NCI-H2107 treated with DMSO at 0.1 percent for 48 hours (cell line): ENCODE measurements at regions not wholly inside any gene's neighbourhood (a gene's known extent, or its start where the extent isn't known, plus 50 kb on each side); places are given as distances from the start of the nearest gene placed in this dataset.
"Not testable (repeated sequence)": the region's sequence is repeated elsewhere in the genome, so short reads cannot be mapped to it uniquely, and the experiment has no call there.

Experiments used
- DNase-seq: peaks from one replicate; lab custom pipeline; 2025; ENCODE audit not compliant: unreplicated experiment; lab: John Stamatoyannopoulos, UW

- DNase-seq: no peak
These were observed 470.5 kb upstream of the UBE2E2 start for GRCh38 chr3:22732641-22733040.

GRCh38 chr3:22734207-22734606, 468.9 kb upstream of the UBE2E2 start:
- peak; percentile 1 for DNase-seq

DNA sequence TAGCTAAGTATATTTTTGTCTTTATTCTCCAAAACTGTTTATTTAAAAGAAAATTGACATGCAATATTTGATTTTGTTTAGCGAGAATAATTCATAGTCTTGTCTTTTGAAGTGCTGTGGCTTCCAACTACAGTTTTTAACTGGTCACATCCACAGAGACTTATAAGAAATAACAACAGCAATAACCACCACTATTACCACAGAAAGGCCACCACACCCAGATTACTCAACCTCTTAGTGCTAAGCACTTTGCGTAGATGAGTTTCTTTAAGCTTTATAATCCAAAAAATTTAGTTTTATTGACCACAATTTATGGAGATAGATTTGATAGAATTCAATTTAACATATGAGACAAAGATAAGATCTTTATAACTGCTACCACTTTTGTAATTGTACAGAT, 468.4 kb upstream of the UBE2E2 start:
- DNase-seq: no peak

GRCh38 chr3:22735373-22735772, 467.8 kb upstream of the UBE2E2 start:
- DNase-seq: no peak

DNA sequence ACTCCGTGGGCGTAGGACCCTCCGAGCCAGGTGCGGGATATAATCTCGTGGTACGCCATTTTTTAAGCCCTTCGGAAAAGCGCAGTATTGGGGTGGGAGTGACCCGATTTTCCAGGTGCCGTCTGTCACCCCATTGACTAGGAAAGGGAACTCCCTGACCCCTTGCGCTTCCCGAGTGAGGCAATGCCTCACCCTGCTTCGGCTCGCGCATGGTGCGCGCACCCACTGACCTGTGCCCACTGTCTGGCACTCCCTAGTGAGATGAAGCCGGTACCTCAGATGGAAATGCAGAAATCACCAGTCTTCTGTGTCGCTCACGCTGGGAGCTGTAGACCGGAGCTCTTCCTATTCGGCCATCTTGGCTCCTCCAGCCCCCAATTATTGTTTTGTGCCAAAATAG, 459.7 kb upstream of the UBE2E2 start:
- DNase-seq: not testable (repeated sequence)

GRCh38 chr3:22745321-22745720, 457.8 kb upstream of the UBE2E2 start:
- no peak for DNase-seq

GRCh38 chr3:22746221-22746620, 456.9 kb upstream of the UBE2E2 start:
- DNase-seq: no peak

GRCh38 chr3:22748453-22749045, 454.6 kb upstream of the UBE2E2 start:
- no peak for DNase-seq

DNA sequence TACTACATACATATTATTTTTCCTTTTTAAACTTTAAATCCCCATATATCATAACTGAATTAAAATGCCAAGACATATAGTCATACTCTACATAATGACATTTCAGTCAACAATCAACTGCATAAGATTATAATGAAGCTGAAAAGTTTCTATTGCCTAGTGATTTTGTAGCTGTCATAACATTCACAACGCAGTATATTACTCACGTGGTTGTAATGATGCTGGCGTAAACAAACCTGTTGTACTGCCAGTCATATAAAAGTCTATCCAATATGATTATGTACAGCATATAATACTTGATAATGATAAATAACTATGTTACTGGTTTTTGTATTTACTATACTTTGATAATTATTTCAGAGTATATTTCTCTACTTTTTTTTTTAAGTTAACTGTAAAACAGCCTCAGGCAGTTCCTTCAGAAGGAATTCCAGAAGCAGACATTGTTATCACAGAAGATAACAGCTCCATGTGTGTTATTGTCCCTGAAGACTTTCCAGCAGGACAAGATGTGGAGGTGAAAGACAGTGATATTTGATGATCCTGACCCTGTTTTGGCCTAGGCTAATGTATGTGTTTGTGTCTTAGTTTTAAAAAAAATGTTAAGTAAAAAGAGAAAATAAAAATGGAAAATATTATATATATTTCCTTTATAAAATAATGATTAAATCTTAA, 443.4 kb upstream of the UBE2E2 start:
- no peak for DNase-seq

DNA sequence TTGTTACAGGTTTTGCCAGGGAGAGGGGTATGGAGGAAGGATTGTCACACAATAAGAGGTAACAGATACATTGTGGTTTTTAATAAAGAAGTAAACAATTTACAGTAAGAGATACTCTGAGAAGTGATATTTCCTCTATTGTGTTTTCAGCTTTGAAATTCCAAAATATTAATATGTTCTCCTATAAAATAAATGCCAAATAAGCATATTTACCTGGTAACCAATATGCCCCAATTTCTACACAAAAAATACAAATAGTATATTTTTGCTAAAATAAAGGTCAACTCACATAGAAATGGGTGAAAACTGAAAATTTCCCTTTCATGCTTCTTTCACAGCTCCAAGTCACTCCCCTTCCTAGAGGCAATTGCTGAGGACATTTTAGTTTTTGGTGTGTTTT, 437.4 kb upstream of the UBE2E2 start:
- DNase-seq: no peak

DNA sequence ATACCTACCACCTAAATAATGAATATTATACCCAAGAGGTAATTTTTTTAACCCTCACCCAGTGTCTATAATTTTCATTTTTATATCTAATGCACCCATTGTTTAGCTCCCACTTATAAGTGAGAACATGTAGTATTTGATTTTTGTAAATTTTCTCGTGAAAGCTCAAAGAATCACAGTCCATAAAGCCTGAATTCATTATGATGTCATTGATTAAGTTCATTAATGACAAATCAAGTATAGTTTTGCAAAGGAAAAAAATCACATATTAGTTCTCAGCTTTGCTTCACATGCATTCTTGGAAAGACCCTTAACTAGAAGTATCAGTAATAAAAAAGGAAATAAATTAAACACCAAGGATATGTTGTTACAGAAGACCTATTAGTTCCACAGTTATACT, 425.3 kb upstream of the UBE2E2 start:
- no peak for DNase-seq

DNA sequence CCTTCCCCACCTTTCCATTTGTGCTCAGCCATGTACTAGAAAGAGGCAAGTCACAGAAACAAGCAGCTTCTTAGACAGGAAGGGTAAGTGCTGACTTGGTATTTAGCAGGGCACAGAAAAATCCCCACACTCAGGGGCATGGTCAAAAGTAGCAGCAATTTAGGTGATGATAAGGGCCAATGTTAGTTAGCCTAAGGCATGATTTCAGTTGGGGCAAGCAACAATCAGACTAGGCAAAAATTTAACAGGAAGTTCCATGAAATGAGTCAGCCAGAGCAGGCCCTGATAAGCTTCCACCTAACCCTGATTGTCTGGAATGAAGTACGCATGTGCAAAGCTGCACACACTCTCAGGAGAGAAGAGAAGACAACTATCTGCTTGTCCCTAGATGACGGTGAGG, 423.4 kb upstream of the UBE2E2 start:
- DNase-seq: no peak

- no peak for DNase-seq
These were observed 410.6 kb upstream of the UBE2E2 start for GRCh38 chr3:22792533-22792932.

DNA sequence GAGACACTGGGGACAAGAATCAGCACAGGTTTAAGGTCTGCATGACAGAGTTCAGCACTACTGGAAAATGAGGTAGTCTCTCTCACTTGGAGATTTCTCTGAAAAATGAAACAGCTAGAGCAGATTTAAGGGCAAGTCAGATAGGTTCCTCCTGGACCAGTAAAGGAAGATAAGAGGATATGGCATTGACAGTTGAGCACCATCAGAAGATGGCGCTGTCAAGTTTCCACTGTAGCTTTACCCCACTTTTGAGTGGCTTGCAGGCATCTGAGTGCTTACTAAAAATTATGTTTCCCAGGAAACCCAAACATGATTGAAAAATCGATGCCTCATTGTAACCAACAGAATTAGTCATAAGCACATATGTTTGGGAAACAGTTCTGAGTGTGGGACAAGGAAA, 407.2 kb upstream of the UBE2E2 start:
- no peak for DNase-seq

- DNase-seq: no peak
These were observed 404.7 kb upstream of the UBE2E2 start for GRCh38 chr3:22798461-22798860.

DNA sequence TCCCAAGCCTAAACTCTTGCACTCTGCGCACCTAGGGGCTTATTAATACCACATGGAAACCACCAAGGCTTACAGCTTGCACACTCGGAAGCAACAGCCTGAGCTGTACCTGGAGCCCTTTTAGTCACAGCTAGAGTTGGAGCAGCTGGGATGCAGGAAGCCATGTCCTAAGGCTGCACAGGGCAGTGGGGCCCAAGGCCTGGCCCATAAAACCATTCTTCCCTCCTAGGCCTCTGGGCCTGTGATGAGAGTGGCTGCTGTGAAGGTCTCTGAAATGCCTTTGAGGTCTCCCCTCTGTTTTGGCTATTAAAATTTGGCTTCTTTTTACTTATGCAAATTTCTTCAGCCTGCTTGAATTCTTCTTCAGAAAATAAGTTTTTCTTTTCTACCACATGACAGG, 383.9 kb upstream of the UBE2E2 start:
- DNase-seq: no peak

DNA sequence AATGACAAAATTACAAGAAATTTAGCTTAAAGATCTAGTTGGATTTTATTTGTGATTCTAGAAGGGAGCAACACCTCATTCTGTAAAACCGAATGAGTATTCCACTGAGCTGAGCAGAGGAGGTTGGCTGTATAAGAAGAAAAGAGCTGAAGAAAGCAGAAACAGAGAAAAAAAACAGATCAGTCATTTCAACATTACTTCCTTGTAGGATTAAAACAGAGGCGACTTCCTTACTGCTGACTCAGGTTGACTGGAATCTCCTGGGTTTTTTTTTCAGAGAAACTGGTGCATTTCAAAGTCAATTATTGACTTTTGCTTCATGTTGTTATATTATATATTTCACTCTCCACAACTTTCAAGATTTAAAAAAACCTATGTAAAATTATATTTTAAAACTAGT, 368.1 kb upstream of the UBE2E2 start:
- no peak for DNase-seq

- DNase-seq: no peak
These were observed 367.0 kb upstream of the UBE2E2 start for GRCh38 chr3:22836131-22836530.

- DNase-seq: no peak
These were observed 359.3 kb upstream of the UBE2E2 start for GRCh38 chr3:22843854-22844253.

- no peak for DNase-seq
These were observed 356.6 kb upstream of the UBE2E2 start for GRCh38 chr3:22846566-22846965.

- DNase-seq: not testable (repeated sequence)
These were observed 353.5 kb upstream of the UBE2E2 start for GRCh38 chr3:22849583-22849982.

DNA sequence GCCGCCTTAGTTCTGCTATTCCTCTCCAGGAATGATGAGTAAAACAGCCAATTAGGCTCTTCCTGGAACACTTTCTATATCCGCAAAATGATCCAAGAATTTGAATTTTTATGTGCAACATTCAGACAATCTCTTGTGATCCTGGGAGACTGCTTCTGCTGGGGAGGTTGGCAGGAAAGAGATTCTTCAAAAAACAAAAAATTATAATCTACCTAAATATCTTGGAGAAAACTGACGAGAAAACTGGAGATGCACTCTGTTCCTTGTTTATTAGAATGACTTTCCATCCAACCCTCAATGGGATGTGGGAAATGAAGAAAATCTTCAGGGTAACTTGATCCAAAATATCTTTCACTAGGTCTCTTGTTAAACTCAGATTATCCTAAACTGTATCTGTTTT, 346.3 kb upstream of the UBE2E2 start:
- DNase-seq: no peak

DNA sequence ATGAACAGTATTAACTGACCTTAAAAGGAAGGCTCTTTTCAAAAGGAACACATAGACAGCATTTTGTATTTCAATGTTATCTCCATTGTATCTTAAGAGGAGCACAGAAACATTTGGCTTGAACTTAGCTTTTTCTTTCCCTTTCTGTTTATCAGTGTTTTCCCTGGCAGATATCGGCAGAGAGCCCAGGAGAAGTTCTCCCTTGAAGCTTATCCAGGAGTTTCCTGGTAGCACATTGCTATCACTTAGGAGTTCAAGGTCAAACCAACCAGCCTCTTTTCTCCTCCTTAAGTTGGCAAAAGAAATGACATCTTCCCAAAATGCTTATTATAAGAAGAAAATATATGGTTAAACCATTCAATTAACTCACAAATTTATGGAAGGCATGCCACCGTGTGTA, 344.6 kb upstream of the UBE2E2 start:
- no peak for DNase-seq
